IPS-18c (cell line): ENCODE measurements at regions not wholly inside any gene's neighbourhood (a gene's known extent, or its start where the extent isn't known, plus 50 kb on each side); places are given as distances from the start of the nearest gene placed in this dataset.

ENCODE experiments used
- H3K4me3 ChIP-seq: 2 replicates; pipeline ENCODE4 v1.7.0; 2013; ENCODE audit warnings: low read depth, mild to moderate bottlenecking, low read length, moderate library complexity; ENCODE audit not compliant: insufficient read depth
- H3K9me3 ChIP-seq: one replicate; pipeline ENCODE4 v1.6.1; 2013; ENCODE audit warnings: mild to moderate bottlenecking, low read length, moderate library complexity; ENCODE audit not compliant: control insufficient read depth, insufficient read depth

DNA sequence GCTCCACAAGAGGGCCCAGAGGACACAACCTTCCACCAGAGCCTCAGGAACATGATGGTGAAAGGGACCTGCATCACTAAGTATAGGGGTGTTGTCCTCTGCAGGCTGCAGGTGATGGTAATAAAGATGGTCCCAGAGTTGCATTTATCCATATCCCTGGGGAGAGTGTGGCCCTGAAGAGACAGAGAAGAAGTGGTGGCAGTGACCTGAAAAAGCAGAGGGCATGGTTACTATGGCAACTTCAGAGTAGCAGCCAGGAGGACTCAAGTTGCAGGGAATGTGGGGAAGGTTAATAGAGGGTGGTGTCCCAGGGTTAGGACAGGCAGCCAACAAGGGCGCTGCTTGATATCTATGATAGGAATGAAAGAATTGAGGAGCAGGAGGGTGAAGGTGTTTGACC lies 57.1 kb downstream of the HLA-A start:
- H3K9me3 ChIP-seq, result no peaks in the 10 kb centered on the region
- no peak overlapping the region for H3K4me3 ChIP-seq

DNA sequence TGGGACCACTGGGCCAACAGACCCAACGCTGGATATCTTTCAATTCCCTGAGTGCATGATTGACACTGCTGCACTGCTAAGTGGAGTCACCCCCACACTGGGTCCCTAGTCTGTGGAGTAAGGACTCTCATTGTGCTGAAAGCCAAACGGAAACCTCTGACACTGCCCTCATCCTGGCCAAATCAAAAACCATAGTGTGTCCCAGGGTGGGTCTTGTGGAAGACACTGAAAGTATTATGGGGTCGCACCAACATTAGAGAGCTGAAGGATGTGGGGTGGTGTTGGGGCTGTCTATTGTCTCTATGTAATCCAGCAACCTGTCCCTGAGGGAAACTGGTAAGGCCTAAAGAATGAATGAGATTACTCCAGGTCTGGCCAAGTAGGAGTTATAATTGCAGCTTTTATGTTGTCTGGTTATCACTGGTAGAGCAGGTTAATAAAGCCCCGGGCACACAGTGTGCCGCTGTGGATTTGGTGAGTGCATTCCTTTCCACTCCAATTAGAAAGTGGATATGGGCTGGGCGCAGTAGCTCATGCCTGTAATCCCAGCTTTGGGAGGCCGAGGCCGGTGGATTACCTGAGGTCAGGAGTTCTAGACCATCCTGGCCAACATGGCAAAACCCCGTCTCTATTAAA lies 57.9 kb downstream of the HLA-A start:
- Histone ChIP-seq H3K4me3 (no peak overlapping the region), H3K9me3 (no peaks in the 10 kb centered on the region)

DNA sequence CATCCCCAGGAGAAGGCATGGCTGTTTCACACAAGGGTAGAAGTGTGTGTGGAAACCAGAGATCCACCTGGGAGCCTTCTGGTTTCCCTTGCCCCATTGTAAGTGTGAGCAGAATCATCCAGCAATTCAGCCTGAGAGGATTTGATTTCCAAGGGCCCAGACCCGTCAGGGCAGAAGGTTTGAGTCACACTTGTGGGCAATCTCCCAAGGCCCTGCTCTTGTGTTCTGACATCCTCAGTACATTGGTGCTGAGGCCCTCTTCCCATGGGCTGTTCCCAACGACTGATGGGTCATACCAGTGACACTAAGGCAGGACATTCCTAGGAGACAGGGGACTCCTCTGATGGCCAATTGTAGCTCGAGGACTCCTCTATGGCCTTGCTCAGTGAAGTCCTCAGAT lies 58.2 kb upstream of the POLR1H start:
- no peak overlapping the region for H3K4me3 ChIP-seq
- no peaks in the 10 kb centered on the region for H3K9me3 ChIP-seq

DNA sequence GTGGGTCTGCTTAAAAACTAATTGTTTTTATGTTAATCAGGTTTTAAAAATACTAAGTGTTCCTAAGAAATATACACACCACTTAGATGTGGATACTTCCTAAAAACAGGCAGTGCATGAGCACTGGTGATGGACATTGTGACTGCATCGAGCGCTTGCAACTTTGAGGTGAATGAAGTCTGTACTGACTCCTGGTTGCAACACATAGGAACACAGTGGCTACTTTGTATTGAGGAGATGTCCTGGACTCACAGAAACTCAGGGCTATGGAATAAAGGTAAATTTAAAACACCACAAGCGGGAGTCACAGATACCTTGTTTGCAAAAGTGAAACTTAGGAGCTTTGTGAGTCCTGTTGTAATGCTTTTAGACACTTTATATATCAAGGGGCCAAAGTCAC lies 55.6 kb upstream of the POLR1H start:
- Histone ChIP-seq H3K4me3 (no peak overlapping the region), H3K9me3 (no peaks in the 10 kb centered on the region)

DNA sequence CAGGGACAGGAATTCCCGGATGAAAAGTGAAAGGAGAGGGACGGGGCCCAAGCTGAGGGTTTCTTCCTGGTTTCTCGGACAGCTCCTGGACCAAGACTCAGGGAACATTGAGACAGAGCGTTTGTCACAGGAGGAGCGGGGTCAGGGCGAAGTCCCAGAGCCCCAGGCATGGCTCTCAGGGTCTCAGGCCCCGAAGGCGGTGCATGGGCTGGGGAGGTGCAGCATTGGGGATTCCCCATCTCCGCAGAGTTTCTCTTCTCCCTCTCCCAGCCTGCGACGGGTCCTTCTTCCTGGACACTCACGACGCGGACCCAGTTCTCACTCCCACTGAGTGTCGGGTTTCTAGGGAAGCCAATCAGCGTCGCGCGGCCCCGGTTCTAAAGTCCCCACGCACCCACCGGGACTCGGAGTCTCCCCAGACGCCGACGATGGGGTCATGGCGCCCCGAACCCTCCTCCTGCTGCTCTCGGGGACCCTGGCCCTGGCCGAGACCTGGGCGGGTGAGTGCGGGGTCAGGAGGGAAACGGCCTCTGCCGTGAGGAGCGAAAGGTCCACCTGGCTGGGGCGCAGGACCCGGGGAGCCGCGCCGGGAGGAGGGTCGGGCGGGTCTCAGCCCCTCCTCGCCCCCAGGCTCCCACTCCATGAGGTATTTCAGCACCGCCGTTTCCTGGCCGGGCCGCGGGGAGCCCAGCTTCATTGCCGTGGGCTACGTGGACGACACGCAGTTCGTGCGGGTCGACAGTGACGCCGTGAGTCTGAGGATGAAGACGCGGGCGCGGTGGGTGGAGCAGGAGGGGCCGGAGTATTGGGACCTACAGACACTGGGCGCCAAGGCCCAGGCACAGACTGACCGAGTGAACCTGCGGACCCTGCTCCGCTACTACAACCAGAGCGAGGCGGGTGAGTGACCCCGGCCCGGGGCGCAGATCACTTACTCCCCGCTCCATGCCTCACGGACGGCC lies 54.6 kb upstream of the POLR1H start:
- Histone ChIP-seq H3K9me3 (no peaks in the 10 kb centered on the region), H3K4me3 (peak overlapping the region; percentile 57)

DNA sequence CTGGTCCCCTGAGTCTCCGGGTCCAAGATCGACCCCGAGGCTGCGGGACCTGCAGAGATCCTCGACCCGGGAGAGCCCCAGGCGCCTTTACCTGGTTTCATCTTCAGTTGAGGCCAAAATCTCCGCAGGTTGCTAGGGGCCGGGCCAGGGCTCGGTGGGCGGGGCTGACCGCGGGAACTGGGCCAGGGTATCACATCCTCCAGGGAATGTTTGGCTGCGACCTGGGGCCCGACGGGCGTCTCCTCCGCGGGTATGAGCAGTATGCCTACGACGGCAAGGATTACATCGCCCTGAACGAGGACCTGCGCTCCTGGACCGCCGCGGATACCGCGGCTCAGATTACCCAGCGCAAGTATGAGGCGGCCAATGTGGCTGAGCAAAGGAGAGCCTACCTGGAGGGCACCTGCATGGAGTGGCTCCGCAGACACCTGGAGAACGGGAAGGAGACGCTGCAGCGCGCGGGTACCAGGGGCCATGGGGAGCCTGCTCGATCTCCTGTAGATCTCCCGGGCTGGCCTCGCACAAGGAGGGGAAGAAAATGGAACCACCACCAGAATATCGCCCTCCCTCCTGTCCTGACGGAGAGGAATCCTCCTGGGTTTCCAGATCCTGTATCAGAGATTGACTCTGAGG lies 53.8 kb upstream of the POLR1H start:
- Histone ChIP-seq H3K9me3 (no peaks in the 10 kb centered on the region), H3K4me3 (peak overlapping the region; percentile 57)

DNA sequence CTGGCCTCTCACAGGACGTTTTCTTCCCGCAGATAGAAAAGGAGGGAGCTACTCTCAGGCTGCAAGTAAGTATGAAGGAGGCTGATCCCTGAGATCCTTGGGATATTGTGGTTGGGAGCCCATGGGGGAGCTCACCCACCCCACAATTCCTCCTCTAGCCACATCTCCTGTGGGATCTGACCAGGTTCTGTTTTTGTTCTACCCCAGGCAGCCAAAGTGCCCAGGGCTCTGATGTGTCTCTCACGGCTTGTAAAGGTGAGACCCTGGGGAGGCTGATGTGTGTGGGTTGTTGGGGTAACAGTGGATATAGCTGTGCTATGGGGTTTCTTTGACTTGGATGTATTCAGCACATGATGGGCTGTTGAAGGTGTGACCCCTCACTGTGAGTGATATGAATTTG lies 52.0 kb upstream of the POLR1H start:
- Histone ChIP-seq H3K4me3 (no peak overlapping the region), H3K9me3 (no peaks in the 10 kb centered on the region)
